HG02798 (cell line): ENCODE measurements at regions not wholly inside any gene's neighbourhood (a gene's known extent, or its start where the extent isn't known, plus 50 kb on each side); places are given as distances from the start of the nearest gene placed in this dataset.

ENCODE experiments used
- ATAC-seq: cut with Tn5 transposase; IDR thresholded peaks from one replicate; pipeline ENCODE4 v1.9.1; 2021; ENCODE audit warnings: mild to moderate bottlenecking; ENCODE audit not compliant: unreplicated experiment, poor library complexity

DNA sequence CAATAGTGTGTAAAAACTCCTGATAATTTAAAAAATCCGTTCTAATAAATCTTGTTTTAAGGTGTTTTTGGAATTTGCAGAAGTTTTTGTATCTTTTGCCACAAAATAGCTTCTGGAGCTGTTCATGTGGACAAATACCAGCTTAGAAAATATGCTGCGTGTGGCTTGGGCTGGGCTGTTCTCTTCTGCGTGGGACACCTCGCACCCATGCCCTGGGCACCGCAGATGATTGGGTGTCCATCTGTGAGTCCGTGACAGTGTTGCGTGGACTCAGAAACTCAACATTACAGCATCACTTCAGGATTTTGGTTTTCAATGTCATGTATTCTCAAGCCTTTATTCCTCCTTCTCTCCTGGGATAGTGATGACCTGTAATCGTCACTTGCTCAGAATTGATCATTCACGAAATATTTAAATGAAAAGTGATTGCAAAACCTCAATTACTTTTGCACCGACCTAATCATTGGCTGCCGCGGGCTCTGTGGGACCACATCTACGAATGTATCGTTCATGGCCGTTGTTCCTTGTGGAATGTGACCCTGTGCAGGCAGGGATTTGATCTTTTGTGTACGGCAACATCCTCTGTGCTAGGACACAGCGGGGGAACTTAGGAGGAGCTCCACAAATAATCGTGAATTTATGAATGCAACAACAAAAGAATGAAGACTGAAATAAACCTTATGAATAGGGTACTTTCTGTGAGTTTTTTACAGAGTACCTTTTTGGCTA, 210.3 kb upstream of the FOXF1 start:
- no peak for ATAC-seq

DNA sequence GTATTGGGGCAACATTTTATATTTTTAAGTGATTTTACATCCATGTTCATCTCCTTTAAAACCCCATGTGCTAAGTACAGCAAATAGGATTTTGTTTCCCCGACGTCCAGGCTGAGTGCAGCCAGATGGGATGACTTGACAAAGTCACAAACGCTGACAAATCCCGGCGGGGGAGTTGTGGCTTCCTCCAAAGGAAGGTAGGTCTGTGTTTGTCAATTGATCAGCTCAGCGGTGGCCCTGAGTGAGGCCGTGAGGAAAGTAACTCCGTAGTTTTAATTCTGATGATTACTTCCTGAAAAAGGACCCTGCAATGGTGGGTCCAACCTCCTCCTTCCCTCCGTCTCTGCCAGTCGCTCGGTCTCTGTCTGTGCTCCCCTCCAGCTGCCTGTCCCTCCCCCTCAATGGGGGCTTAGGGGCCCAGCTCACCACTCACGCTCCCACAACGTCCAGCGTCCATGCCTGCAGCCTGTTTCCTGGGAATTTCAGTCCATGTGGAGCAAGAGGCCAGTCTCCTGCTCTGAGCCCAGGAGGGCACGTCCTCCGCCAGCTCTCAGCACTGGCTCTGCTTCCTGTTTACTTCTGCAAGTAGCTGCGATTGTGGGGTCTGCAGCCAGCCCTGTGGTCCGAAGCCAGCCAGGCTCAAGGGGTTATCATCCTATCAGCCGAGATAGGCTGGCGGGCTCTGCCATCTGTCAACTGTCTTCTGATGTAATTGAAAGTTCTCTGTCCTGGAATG, 209.4 kb upstream of the FOXF1 start:
- no peak for ATAC-seq

DNA sequence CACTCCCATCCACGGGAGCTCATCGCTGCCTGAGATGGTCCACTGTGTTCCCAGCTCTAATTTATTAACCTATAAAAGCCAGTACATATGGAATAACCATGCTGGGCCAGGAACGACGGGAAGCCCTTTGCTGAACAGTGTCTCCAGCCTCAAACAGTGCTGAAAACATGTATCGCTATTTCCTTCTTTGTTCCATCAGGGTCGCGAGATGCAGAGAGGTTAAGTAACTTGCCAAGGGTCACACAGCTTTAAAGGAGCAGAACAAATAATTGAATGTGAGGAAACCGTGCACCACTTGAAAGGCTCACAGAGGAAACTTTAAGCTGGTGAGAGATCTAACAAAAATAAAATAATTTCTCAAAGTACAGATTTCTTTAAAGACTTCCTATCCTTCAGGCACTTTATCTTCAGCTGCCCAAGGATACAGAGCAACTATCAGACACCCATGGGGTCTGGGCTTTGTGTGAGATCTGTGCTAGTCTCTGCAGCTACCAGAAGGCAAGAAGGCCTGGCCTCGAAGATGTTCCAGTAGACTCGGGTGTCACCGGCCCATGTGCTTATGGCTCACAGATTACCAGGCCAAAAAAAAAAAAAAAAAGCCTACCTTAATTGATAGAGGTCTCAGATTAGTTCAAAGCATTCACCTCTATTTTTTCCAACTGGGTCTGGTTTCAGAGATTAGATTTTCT, 207.8 kb upstream of the FOXF1 start:
- no peak for ATAC-seq

DNA sequence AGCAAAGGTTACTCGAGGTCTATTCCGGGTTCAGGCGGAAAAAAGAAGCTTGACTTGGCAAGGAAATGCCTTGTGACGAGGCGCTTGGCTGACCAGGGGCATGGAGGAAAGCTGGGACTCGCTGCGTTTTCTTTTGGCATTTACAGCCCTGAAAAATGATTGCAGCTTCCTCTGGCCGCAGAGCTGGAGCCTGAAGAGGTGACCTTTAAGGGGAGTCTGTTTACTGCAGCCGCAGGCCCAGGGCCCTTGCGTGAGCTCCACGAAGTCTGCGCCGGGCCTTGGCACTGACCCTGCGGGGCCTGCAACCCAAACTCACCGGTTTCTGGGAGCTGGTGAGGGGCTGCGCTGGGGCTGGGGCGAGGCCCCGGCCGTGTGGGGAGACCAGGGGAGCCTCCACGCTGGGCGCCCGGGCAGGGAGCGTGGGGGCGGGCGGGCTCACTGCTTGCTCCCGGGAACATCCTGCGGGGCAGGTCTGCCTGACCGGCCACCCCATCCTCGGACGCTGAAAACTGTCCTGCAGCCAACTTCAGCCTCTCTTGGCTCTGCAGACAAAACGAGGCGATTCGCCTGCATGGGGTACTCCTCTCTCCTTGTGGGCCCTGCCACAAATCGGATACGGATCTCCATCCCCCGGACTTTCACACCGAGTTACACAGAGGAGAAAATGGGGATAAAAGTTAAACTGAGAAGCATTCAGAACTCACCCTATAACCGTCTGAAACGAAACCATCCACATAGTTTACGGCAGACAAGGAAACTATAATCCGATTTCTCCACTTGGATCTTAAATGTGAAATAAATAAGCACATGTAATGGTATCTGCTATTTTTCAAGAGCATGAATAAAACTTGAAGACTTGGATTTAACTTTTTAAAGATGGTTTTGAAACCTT, 206.3 kb upstream of the FOXF1 start:
- no peak for ATAC-seq

DNA sequence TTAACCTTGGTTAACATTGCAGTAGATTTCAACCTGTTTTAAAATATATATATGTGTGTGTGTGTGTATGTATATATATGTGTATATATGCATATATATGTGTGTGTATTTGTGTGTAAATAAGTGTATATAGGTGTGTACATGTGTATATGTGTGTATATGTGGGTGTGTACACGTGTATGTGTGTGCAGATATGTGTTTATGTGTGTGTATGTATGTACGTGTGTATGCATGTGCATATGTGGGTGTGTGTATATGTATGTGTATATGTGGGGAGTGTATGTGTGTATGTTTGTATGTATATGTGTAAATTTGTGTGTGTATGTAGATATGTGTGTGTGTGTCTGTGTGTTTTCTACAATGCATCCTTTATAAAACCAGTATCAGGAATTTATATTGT, 205.5 kb upstream of the FOXF1 start:
- ATAC-seq, result no peak

DNA sequence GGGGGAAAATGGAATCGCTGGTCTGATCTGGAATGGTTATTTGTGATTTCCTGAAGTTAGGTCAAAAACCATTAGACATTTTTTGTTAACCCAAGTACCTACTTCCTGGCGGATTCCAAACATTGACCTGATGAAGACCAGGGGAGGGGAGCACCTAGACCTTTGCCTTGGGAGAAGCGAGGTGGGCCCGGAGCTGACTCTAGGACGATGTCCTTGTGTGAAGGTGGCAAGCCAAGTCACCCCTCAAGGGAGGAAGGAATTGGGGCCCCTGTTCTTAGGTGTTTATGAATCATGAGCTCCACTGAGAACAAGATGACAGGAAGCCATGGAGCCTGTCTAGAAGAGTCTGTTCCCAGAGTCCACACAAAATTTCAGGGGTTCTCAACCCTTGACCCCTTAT, 204.9 kb upstream of the FOXF1 start:
- no peak for ATAC-seq

GRCh38 chr16:86306011-86306644, 204.2 kb upstream of the FOXF1 start:
- ATAC-seq, result no peak

DNA sequence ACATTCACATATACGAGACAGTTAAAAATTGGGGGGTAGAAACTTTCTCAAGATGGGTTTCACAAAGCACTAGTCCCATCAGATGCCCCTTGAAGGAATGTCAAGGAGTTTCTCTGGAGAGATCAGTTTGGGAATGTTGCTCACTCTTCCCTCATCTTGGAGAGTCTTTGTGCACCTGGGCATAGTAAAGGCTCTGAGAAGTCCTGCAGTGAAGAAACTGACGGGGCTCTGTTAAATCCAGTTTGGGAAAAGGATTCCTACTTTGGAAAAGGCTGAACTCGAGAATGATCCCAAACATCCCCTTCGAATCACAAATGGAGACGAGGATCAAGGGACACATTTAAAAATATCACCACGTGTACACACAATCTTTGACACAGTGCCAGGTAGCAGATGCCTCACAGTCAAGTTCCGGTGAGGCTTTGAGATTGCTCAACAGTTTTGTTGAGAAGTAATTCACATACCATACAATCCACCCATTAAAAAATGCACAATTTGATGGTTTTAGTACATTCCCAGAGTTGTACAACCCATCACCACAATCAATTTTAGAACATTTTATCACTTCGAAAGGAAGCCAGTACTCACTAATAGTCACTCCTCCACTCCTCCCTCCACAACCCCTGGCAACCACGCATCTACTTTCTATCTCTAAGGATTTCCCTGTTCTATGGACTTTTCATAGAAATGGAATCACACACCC, 203.4 kb upstream of the FOXF1 start:
- no peak for ATAC-seq

DNA sequence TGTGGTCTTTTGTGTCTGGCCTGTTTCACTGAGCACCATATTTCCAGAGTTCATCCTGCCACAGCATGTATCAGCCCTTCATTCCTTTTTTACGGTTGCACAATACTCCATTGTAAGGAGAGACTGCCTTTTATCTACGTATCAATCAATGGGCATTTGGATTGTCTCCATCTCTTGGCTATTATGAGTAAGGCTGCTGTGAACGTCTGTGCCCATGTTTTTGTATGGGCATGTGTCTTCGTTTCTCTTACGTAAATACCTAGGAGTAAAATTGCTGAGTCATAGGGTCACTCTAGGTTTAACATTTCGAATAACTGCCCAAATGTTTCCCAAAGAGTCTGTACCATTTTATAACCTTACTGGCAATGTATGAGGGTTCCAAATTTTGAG, 202.8 kb upstream of the FOXF1 start:
- ATAC-seq, result no peak

GRCh38 chr16:86308514-86308913, 201.8 kb upstream of the FOXF1 start:
- no peak for ATAC-seq

- no peak for ATAC-seq
Observed at GRCh38 chr16:86313631-86314030, 196.7 kb upstream of the FOXF1 start.

GRCh38 chr16:86314402-86315025, 195.8 kb upstream of the FOXF1 start:
- ATAC-seq, result no peak

DNA sequence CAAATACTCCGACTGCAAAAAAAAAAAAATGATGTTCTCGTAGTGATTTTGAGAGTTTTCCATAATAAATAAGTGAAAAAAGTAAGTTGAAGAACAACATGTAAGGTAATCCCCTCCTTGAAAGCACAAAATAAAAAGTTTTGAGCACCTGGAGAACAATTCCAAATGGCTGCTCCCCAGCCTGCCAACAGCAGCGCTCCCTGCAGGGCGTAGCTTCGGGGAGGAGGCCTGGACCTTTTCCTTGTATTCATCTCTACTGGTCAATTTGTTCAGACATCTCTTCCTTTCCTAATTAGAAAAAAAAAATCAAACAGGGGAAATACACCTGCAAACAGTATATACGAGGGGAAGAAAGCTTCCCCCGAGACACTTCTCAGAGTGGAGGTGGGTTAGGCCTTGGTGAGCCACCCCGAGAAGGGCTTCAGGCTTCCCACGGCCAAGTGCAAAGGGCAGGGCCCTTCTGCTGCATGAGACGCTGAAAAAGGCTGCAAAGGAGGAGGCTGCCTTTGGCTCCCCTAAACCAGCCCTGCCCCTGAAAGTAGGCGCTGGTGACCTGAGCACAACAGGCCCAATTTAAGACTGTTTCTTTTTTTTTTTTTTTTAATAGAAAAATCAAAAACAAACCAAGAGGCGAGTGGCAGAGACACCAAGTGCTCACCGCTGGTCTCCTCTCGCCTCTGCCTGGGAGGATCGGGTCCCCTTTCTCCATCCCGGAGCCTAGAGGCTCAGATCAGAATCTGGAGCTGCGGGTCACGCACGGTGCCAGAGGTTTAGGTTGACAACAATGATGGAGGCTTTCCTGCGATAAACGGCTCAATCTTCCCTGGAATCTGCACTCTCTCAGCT, 193.1 kb upstream of the FOXF1 start:
- ATAC-seq, result no peak

DNA sequence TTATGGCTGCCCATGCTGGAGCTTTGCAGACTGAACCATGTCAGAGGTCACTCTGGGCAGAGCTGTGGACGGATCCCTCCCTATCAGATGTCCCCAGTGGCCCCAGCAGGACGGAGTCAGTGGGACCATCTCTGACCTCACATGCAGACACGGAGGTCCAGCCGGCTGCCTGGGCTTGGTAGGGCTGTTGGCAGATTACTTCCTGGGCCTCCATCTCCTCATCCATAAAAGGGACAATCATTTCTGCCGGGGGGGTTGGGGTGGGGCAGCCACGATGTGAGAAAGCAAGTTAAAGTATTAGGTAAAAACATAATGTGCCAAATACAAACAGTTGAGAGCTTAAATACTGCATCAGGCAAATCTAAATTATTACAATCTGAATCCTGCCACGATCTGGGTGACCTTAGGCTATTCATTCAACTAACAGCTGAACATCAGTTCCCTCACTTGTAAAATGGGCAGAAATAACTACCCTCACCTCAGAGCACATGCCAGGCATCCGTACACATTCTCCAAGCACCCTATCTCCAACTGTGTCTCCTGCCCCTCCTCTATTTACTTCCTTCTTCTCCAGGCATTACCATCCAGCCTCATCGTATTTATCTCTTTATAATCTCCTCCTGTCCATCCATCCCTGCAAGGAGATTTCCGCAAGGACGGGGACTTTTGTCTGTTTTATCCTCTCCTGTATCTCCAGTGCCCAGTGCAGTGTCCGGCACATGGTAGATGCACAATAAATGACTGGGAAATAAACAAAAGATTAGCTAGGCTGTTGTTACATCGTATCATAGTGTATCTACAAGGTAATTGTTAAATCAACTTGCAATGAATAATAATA, 192.3 kb upstream of the FOXF1 start:
- ATAC-seq, result no peak

GRCh38 chr16:86319585-86320236, 190.6 kb upstream of the FOXF1 start:
- no peak for ATAC-seq

DNA sequence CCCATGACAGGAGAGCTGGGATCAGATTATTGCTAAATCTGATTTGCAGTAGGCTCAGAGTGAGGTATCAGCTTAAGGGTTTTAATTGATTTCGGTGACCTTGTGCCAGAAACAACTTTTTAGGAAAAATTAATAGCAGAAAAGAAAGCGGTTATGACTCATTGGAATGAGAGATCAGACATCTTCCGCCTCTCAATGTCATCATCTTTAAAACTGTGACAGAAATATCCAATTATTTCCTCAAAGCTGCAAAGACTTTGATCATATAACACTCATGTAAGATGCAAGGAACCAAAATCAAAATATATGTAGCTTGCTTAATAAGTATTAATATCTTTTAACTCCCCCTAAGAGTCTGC, 190.1 kb upstream of the FOXF1 start:
- no peak for ATAC-seq

GRCh38 chr16:86321491-86321890, 188.8 kb upstream of the FOXF1 start:
- ATAC-seq, result no peak
